ENCODE measurements at regions not wholly inside any gene's neighbourhood (a gene's known extent, or its start where the extent isn't known, plus 50 kb on each side); places are given as distances from the start of the nearest gene placed in this dataset.

DNA sequence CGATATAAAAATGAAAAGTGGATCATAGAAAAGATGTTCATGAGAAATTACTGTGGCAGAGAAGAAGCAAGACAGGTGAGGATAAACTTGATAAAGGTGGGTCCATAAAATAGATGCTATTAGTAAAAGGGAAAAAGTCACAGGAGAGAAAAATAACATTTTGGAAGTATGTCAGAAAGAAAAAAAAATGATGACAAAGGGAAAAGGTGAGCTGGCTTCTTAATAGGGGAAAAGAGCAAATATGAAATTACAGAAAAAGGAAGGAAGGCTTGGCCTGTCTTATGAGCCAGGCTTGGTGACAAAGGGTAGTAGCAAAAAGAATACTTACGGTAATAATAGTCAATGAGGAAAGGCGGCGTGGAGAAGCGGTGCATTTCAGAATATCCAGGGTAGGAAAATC is 386.1 kb downstream of the RWDD3 start:
- no peak for TF ChIP-seq EZH2 (IDR thresholded peaks at IDR 0.05; ENCODE audit: low read length)
- TF ChIP-seq, protein P1, sequence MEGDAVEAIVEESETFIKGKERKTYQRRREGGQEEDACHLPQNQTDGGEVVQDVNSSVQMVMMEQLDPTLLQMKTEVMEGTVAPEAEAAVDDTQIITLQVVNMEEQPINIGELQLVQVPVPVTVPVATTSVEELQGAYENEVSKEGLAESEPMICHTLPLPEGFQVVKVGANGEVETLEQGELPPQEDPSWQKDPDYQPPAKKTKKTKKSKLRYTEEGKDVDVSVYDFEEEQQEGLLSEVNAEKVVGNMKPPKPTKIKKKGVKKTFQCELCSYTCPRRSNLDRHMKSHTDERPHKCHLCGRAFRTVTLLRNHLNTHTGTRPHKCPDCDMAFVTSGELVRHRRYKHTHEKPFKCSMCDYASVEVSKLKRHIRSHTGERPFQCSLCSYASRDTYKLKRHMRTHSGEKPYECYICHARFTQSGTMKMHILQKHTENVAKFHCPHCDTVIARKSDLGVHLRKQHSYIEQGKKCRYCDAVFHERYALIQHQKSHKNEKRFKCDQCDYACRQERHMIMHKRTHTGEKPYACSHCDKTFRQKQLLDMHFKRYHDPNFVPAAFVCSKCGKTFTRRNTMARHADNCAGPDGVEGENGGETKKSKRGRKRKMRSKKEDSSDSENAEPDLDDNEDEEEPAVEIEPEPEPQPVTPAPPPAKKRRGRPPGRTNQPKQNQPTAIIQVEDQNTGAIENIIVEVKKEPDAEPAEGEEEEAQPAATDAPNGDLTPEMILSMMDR (optimal IDR thresholded peaks at IDR 0.05 in 1 of 3, IDR thresholded peaks at IDR 0.05 in 1 of 3, conservative IDR thresholded peaks at IDR 0.05 in 1 of 3; ENCODE audit: extremely low read depth in 1 of 3, insufficient read depth in 2 of 3, low read length in 3 of 3), result no peak

All from keratinocyte (primary cell).